SK-N-SH (cell line): ENCODE measurements at regions not wholly inside any gene's neighbourhood (a gene's known extent, or its start where the extent isn't known, plus 50 kb on each side); places are given as distances from the start of the nearest gene placed in this dataset.

Source experiments
- CTCF ChIA-PET: fragments of 300-600, 350-600 bp; formaldehyde crosslinking; extraction: SDS; loops from one replicate; lab custom pipeline; 2021; lab: Yijun Ruan, JAX
- POLR2A ChIA-PET: fragments of 350-600 bp; sonication (Branson Sonifier 250); formaldehyde crosslinking; extraction: SDS; loops from one replicate; lab custom pipeline; 2020; ENCODE audit warnings: antibody characterized with exemption, inconsistent platforms; lab: Yijun Ruan, JAX
- DNase-seq: peaks from one replicate; pipeline ENCODE4 v3.0.0; 2012
- H2AFZ ChIP-seq: fragments of 200-600 bp; sonication (generic); 2 replicates; pipeline ENCODE4 v1.8.1; 2016; ENCODE audit warnings: antibody characterized with exemption, mild to moderate bottlenecking, low read depth
- H3F3A ChIP-seq: fragments of 200-600 bp; sonication (generic); replicated peaks from 2 replicates; pipeline ENCODE3; 2016; ENCODE audit warnings: antibody characterized with exemption, mild to moderate bottlenecking; ENCODE audit not compliant: insufficient read depth
- H3K27ac ChIP-seq, 2 experiments: fragments of 200-500 bp in 1 of 2; fragments of 200-600 bp in 1 of 2; sonication (Bioruptor generic) in 1 of 2; sonication (generic), shearing (Covaris generic) in 1 of 2; 2 replicates each; pipeline versions ENCODE4 v1.5.1 to v1.6.1; 2014 to 2016; ENCODE audit warnings: low read depth in 2 of 2, inconsistent platforms in 1 of 2, low read length in 1 of 2, mild to moderate bottlenecking in 1 of 2, mixed read lengths in 1 of 2
- H3K27me3 ChIP-seq: fragments of 200-600 bp; sonication (generic), shearing (Covaris generic); 2 replicates; pipeline ENCODE4 v1.6.1; 2016; ENCODE audit warnings: mixed run types; ENCODE audit not compliant: insufficient read depth
- H3K36me3 ChIP-seq, 2 experiments: fragments of 200-500 bp in 1 of 2; fragments of 200-600 bp in 1 of 2; sonication (Bioruptor generic) in 1 of 2; sonication (generic) in 1 of 2; replicated peaks in 1 of 2; 2 replicates each; pipeline versions ENCODE3 to v1.5.1; 2014 to 2016; ENCODE audit warnings: low read length in 1 of 2, mild to moderate bottlenecking in 1 of 2; ENCODE audit not compliant: insufficient read depth in 2 of 2, control insufficient read depth in 1 of 2
- H3K4me1 ChIP-seq, 2 experiments: fragments of 200-500 bp in 1 of 2; fragments of 200-600 bp in 1 of 2; sonication (Bioruptor generic) in 1 of 2; sonication (generic), shearing (Covaris generic) in 1 of 2; 2 replicates each; pipeline versions ENCODE4 v1.5.1 to v1.6.1; 2014 to 2016; ENCODE audit warnings: low read depth in 1 of 2, low read length in 1 of 2, mixed run types in 1 of 2; ENCODE audit not compliant: insufficient read depth in 2 of 2, control insufficient read depth in 1 of 2
- H3K4me2 ChIP-seq: fragments of 200-600 bp; sonication (generic), shearing (Covaris generic); 2 replicates; pipeline ENCODE4 v1.6.1; 2017; ENCODE audit warnings: mixed run types
- H3K4me3 ChIP-seq, 2 experiments: fragments of 200-500 bp in 1 of 2; fragments of 200-600 bp in 1 of 2; sonication (Bioruptor generic) in 1 of 2; sonication (generic), shearing (Covaris generic) in 1 of 2; 2 replicates each; pipeline versions ENCODE4 v1.5.1 to v1.8.1; 2014 to 2016; ENCODE audit warnings: low read depth in 2 of 2, inconsistent platforms in 1 of 2, low read length in 1 of 2, mild to moderate bottlenecking in 1 of 2, mixed read lengths in 1 of 2, moderate library complexity in 1 of 2
- H3K79me2 ChIP-seq: fragments of 200-600 bp; sonication (generic); 2 replicates; pipeline ENCODE4 v1.8.1; 2017; ENCODE audit warnings: mild to moderate bottlenecking; ENCODE audit not compliant: insufficient read depth
- H3K9ac ChIP-seq: fragments of 200-600 bp; sonication (generic); 2 replicates; pipeline ENCODE4 v1.6.1; 2017; ENCODE audit warnings: mixed run types
- H3K9me2 ChIP-seq: fragments of 200-600 bp; sonication (generic); 2 replicates; pipeline ENCODE4 v1.6.1; 2017; ENCODE audit warnings: mixed run types
- H3K9me3 ChIP-seq: fragments of 200-600 bp; sonication (generic); 2 replicates; pipeline ENCODE4 v1.6.1; 2017; ENCODE audit warnings: mixed run types, mild to moderate bottlenecking, moderate library complexity
- H4K20me1 ChIP-seq: fragments of 200-600 bp; sonication (generic); 2 replicates; pipeline ENCODE4 v1.6.1; 2017; ENCODE audit warnings: mild to moderate bottlenecking, mixed run types; ENCODE audit not compliant: insufficient read depth
- EP300 ChIP-seq, 2 experiments: IDR thresholded peaks; 2 replicates each; pipeline versions ENCODE4 v1.4.0 to v1.6.1; 2012; ENCODE audit warnings: borderline replicate concordance in 1 of 2, low read depth in 1 of 2, low read length in 1 of 2
- FOXJ3 ChIP-seq: sonication (generic); formaldehyde crosslinking; IDR thresholded peaks from 2 replicates; pipeline ENCODE4 v1.5.1; 2020; ENCODE audit warnings: mild to moderate bottlenecking, missing genetic modification reagents
- GABPA ChIP-seq: IDR thresholded peaks from 2 replicates; pipeline ENCODE4 v1.4.0; 2012; ENCODE audit warnings: low read depth, mild to moderate bottlenecking
- GATA2 ChIP-seq: sonication (generic); formaldehyde crosslinking; IDR thresholded peaks from 2 replicates; pipeline ENCODE4 v1.5.0; 2020; ENCODE audit warnings: mild to moderate bottlenecking, missing genetic modification reagents
- NRF1 ChIP-seq: IDR thresholded peaks from 2 replicates; pipeline ENCODE4 v1.6.1; 2012; ENCODE audit warnings: low read depth, mild to moderate bottlenecking, low read length
- RFX5 ChIP-seq: IDR thresholded peaks from 2 replicates; pipeline ENCODE4 v1.6.1; 2012; ENCODE audit warnings: mild to moderate bottlenecking, improper control_type of control experiment, low read length
- TCF12 ChIP-seq: IDR thresholded peaks from 2 replicates; pipeline ENCODE4 v1.4.0; 2012
- WGBS: methylation state at CpG from one replicate; pipeline ENCODE4 v1.1.6; 2017; ENCODE audit warnings: low lambda C conversion rate; 5-methylcytosine and 5-hydroxymethylcytosine counted together
- TF ChIP-seq, protein P1 (sequence below): IDR thresholded peaks from 2 replicates; pipeline ENCODE4 v1.4.0; 2012; ENCODE audit warnings: low read depth, borderline replicate concordance
- TF ChIP-seq, protein P2 (sequence below): IDR thresholded peaks from 2 replicates; pipeline ENCODE4 v1.6.1; 2012; ENCODE audit warnings: mild to moderate bottlenecking, low read depth, low read length, moderate library complexity

DNA sequence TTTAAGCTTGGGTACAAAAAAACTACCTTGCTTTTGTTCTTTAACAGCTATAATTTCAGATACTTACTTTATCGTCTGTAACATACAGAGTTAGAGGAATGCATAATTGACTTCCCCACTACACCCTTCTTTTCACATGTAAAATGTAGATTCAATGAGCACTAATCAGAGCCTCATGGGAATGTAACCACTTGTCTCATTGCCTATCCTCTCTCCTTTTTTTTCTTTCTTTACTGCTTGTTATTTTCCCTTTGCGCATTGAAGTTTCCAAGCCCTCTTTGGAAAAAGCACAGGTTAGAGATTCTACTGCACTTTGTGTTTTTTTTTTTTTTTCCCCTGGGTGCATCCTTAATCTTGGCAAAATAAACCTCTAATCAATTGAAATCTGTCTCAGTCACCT, 965.1 kb upstream of the PABPC4L start:
- WGBS: 70% methylated on average over 2 of the region's 2 CpGs
- POLR2A ChIA-PET: no interaction called here
- CTCF ChIA-PET: no interaction called here

DNA sequence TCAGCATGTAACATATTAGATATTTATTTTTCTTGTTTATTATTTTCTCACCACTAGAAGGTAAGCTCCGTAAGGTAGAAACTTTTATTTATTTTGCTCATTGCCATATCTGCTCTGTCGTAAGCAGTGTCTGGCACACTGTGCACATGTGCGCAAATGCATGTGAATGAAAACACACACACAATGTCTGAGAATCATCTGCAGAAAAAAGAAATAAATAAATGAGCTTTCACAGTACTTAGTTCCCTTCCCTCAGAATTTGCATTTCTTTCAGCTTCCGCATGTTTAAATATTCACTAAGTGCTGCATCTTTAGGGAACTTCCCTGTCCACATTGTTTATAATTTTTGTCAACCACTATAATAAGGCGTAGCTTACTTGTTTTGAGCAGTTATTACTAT, 963.0 kb upstream of the PABPC4L start:
- no peaks in the 10 kb centered on the region for H3K27me3 ChIP-seq
- DNase-seq: no peak
- no peaks in the 10 kb centered on the region for H4K20me1 ChIP-seq
- no peak overlapping the region for H3K27ac ChIP-seq
- H3K9me2 ChIP-seq: no peaks in the 10 kb centered on the region
- no peaks in the 10 kb centered on the region for H3K79me2 ChIP-seq
- H3F3A ChIP-seq: no peaks in the 10 kb centered on the region
- CTCF ChIA-PET: no interaction called here
- no peak overlapping the region for H3K9ac ChIP-seq
- H2AFZ ChIP-seq: no peak overlapping the region
- TF ChIP-seq TCF12 (no peak), GATA2 (CRISPR knock-in tag) (no peak), RFX5 (no peak), NRF1 (no peak), EP300 (IDR thresholded peaks at IDR 0.05; ENCODE audit: borderline replicate concordance in 1 of 2, low read depth in 1 of 2, low read length in 1 of 2) (no peak)
- TF ChIP-seq, protein P1, sequence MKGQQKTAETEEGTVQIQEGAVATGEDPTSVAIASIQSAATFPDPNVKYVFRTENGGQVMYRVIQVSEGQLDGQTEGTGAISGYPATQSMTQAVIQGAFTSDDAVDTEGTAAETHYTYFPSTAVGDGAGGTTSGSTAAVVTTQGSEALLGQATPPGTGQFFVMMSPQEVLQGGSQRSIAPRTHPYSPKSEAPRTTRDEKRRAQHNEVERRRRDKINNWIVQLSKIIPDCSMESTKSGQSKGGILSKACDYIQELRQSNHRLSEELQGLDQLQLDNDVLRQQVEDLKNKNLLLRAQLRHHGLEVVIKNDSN: no peak
- H3K9me3 ChIP-seq: no peaks in the 10 kb centered on the region
- no peaks in the 10 kb centered on the region for H3K4me1 ChIP-seq
- no peak overlapping the region for H3K4me3 ChIP-seq
- H3K4me2 ChIP-seq: no peak overlapping the region
- H3K36me3 ChIP-seq: no peaks in the 10 kb centered on the region
- POLR2A ChIA-PET: no interaction called here
- 73% methylated on average over 5 of the region's 5 CpGs for WGBS

More for the DNA sequence above, 965.1 kb upstream of the PABPC4L start:
- H3K79me2 ChIP-seq: no peaks in the 10 kb centered on the region
- no peak for TF ChIP-seq FOXJ3 (CRISPR knock-in tag)
- TF ChIP-seq GABPA: no peak
- TF ChIP-seq, protein P2, sequence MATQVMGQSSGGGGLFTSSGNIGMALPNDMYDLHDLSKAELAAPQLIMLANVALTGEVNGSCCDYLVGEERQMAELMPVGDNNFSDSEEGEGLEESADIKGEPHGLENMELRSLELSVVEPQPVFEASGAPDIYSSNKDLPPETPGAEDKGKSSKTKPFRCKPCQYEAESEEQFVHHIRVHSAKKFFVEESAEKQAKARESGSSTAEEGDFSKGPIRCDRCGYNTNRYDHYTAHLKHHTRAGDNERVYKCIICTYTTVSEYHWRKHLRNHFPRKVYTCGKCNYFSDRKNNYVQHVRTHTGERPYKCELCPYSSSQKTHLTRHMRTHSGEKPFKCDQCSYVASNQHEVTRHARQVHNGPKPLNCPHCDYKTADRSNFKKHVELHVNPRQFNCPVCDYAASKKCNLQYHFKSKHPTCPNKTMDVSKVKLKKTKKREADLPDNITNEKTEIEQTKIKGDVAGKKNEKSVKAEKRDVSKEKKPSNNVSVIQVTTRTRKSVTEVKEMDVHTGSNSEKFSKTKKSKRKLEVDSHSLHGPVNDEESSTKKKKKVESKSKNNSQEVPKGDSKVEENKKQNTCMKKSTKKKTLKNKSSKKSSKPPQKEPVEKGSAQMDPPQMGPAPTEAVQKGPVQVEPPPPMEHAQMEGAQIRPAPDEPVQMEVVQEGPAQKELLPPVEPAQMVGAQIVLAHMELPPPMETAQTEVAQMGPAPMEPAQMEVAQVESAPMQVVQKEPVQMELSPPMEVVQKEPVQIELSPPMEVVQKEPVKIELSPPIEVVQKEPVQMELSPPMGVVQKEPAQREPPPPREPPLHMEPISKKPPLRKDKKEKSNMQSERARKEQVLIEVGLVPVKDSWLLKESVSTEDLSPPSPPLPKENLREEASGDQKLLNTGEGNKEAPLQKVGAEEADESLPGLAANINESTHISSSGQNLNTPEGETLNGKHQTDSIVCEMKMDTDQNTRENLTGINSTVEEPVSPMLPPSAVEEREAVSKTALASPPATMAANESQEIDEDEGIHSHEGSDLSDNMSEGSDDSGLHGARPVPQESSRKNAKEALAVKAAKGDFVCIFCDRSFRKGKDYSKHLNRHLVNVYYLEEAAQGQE: no peak
- H3K4me3 ChIP-seq: no peak overlapping the region
- H3K4me1 ChIP-seq: no peaks in the 10 kb centered on the region
- H4K20me1 ChIP-seq: no peaks in the 10 kb centered on the region
- H3F3A ChIP-seq: no peaks in the 10 kb centered on the region
- H2AFZ ChIP-seq: no peak overlapping the region
- H3K9me3 ChIP-seq: no peaks in the 10 kb centered on the region
- no peaks in the 10 kb centered on the region for H3K9me2 ChIP-seq
- DNase-seq: no peak
- H3K4me2 ChIP-seq: no peak overlapping the region
- H3K9ac ChIP-seq: no peak overlapping the region
- H3K27me3 ChIP-seq: no peaks in the 10 kb centered on the region
- no peaks in the 10 kb centered on the region for H3K36me3 ChIP-seq
- H3K27ac ChIP-seq: no peak overlapping the region
